Mucosa of descending colon (tissue), 3 donors: ENCODE measurements at regions not wholly inside any gene's neighbourhood (a gene's known extent, or its start where the extent isn't known, plus 50 kb on each side); places are given as distances from the start of the nearest gene placed in this dataset.
"Not testable (repeated sequence)": the region's sequence is repeated elsewhere in the genome, so short reads cannot be mapped to it uniquely, and the experiment has no call there.

Experiments
- ATAC-seq: fragments of 200-7000 bp; cut with Tn5 transposase; one replicate; pipeline ENCODE4 v1.9.1; 2020; ENCODE audit warnings: mild to moderate bottlenecking, moderate library complexity
- DNase-seq, 3 donors: peaks; one replicate each; pipeline ENCODE4 v3.0.0-alpha.2; 2020
- H3K36me3 ChIP-seq: fragments of 200-600 bp; one replicate; pipeline ENCODE4 v1.8.0; 2021; ENCODE audit warnings: low read depth, mild to moderate bottlenecking
- H3K4me1 ChIP-seq: fragments of 200-600 bp; one replicate; pipeline ENCODE4 v1.8.0; 2021; ENCODE audit warnings: low read depth, mild to moderate bottlenecking
- H3K4me3 ChIP-seq: fragments of 200-600 bp; one replicate; pipeline ENCODE4 v1.8.0; 2021; ENCODE audit warnings: mild to moderate bottlenecking
- H3K9me3 ChIP-seq: fragments of 200-600 bp; one replicate; pipeline ENCODE4 v1.8.0; 2021; ENCODE audit warnings: mild to moderate bottlenecking
- intact Hi-C, 2 donors: fragments of 100-400 bp; cut with DNase I in 1 of 2; cut with micrococcal nuclease in 1 of 2; formaldehyde crosslinking; loops; one replicate each; pipeline versions ENCODE4 v1.11.0 to v1.11.1; 2022; cut with DNase I, micrococcal nuclease
- TF ChIP-seq, protein P1 (sequence below): fragments of 200-600 bp; IDR thresholded peaks from one replicate; pipeline ENCODE4 v1.8.0; 2022; ENCODE audit warnings: antibody characterized with exemption, mild to moderate bottlenecking
- donor health status: DM: no; HTN: no; CAD: no; lungs with moderate emphysema.
- donor health status: DM: no; HTN: no; CAD: no.
- donor health status: DM: no; HTN: yes; CAD: no.

GRCh38 chr1:81190003-81190402 is 610.7 kb upstream of the ADGRL2 start:
- TF ChIP-seq, protein P1, sequence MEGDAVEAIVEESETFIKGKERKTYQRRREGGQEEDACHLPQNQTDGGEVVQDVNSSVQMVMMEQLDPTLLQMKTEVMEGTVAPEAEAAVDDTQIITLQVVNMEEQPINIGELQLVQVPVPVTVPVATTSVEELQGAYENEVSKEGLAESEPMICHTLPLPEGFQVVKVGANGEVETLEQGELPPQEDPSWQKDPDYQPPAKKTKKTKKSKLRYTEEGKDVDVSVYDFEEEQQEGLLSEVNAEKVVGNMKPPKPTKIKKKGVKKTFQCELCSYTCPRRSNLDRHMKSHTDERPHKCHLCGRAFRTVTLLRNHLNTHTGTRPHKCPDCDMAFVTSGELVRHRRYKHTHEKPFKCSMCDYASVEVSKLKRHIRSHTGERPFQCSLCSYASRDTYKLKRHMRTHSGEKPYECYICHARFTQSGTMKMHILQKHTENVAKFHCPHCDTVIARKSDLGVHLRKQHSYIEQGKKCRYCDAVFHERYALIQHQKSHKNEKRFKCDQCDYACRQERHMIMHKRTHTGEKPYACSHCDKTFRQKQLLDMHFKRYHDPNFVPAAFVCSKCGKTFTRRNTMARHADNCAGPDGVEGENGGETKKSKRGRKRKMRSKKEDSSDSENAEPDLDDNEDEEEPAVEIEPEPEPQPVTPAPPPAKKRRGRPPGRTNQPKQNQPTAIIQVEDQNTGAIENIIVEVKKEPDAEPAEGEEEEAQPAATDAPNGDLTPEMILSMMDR, result no peak
- Histone ChIP-seq H3K4me3 (no peak overlapping the region), H3K36me3 (no peaks in the 10 kb centered on the region), H3K9me3 (no peaks in the 10 kb centered on the region), H3K4me1 (no peaks in the 10 kb centered on the region)
- intact Hi-C loops, result no loop called here
- DNase-seq (no peak), ATAC-seq (no peak)

GRCh38 chr1:81187635-81188034 is 613.1 kb upstream of the ADGRL2 start:
- Histone ChIP-seq H3K4me3 (no peak overlapping the region), H3K36me3 (no peaks in the 10 kb centered on the region), H3K4me1 (no peaks in the 10 kb centered on the region), H3K9me3 (no peaks in the 10 kb centered on the region)
- TF ChIP-seq, protein P1, result no peak
- DNase-seq, result no peak
- intact Hi-C loops, result no loop called here
- ATAC-seq, result no peak

GRCh38 chr1:81186261-81186660 is 614.5 kb upstream of the ADGRL2 start:
- Histone ChIP-seq H3K36me3 (no peaks in the 10 kb centered on the region), H3K4me3 (no peak overlapping the region), H3K9me3 (peaks cover 5% of the 10 kb centered on the region), H3K4me1 (no peaks in the 10 kb centered on the region)
- no peak for ATAC-seq
- no peak for DNase-seq
- TF ChIP-seq, protein P1, result no peak
- intact Hi-C loops, result no loop called here

- Histone ChIP-seq H3K4me3 (no peak overlapping the region), H3K9me3 (peaks cover 5% of the 10 kb centered on the region), H3K36me3 (no peaks in the 10 kb centered on the region), H3K4me1 (no peaks in the 10 kb centered on the region)
- TF ChIP-seq, protein P1, result no peak
- DNase-seq (no peak), ATAC-seq (no peak)
- intact Hi-C loops, result no loop called here
Measured at GRCh38 chr1:81183553-81183952, 617.2 kb upstream of the ADGRL2 start.

GRCh38 chr1:81183051-81183450 is 617.7 kb upstream of the ADGRL2 start:
- Histone ChIP-seq H3K36me3 (no peaks in the 10 kb centered on the region), H3K4me1 (no peaks in the 10 kb centered on the region), H3K9me3 (peaks cover 5% of the 10 kb centered on the region), H3K4me3 (no peak overlapping the region)
- DNase-seq, result no peak
- TF ChIP-seq, protein P1, result no peak
- intact Hi-C loops, result no loop called here
- ATAC-seq, result no peak

- DNase-seq, result peak in 1 of 3 donors; percentile 6
- Histone ChIP-seq H3K4me3 (no peak overlapping the region), H3K4me1 (no peaks in the 10 kb centered on the region), H3K9me3 (peaks cover 5% of the 10 kb centered on the region), H3K36me3 (no peaks in the 10 kb centered on the region)
- ATAC-seq, result peak; percentile 80
- intact Hi-C loops, result no loop called here
- TF ChIP-seq, protein P1, result no peak
Measured at GRCh38 chr1:81179242-81179641, 621.5 kb upstream of the ADGRL2 start.

DNA sequence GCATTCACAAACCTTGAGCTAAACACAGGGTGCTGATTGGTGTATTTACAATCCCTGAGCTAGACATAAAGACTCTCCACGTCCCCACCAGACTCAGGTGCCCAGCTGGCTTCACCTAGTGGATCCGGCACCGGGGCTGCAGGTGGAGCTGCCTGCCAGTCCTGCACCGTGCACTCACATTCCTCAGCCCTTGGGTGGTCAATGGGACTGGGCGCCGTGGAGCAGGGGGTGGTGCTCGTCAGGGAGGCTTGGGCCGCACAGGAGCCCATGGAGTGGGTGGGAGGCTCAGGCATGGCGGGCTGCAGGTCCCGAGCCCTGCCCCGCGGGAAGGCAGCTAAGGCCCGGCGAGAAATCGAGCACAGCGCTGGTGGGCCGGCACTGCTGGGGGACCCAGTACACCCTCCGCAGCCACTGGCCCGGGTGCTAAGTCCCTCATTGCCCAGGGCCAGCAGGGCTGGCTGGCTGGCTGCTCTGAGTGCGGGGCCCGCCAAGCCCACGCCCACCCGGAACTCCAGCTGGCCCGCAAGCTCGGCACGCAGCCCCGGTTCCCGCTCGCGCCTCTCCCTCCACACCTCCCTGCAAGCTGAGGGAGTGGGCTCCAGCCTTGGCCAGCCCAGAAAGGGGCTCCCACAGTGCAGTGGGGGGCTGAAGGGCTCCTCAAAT is 622.2 kb upstream of the ADGRL2 start:
- H3K36me3 ChIP-seq, DNase-seq, H3K4me1 ChIP-seq, H3K9me3 ChIP-seq, H3K4me3 ChIP-seq, ATAC-seq, intact Hi-C loops: not testable (repeated sequence)
